ENCODE measurements at regions not wholly inside any gene's neighbourhood (a gene's known extent, or its start where the extent isn't known, plus 50 kb on each side); places are given as distances from the start of the nearest gene placed in this dataset.

DNA sequence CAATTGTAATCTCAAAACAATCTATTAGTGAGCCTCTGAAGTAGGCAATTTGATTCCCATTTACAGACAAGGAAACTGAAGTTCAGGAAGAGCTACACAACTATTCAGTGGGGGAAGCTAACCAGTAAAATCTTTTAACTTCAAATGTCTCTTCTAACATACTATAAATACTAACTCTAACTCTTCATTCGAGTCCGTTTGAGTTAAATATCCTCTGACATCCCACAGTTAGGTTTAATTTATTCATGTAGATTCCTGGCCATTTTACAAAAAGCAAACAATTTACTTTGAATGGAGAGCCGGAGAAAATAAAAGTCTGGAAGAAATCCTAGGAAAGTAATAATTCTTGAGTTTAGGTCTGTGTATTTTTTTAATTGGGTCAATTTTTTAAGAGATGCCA, 64.7 kb downstream of the HYCC1 start:
- TF ChIP-seq, protein P1, sequence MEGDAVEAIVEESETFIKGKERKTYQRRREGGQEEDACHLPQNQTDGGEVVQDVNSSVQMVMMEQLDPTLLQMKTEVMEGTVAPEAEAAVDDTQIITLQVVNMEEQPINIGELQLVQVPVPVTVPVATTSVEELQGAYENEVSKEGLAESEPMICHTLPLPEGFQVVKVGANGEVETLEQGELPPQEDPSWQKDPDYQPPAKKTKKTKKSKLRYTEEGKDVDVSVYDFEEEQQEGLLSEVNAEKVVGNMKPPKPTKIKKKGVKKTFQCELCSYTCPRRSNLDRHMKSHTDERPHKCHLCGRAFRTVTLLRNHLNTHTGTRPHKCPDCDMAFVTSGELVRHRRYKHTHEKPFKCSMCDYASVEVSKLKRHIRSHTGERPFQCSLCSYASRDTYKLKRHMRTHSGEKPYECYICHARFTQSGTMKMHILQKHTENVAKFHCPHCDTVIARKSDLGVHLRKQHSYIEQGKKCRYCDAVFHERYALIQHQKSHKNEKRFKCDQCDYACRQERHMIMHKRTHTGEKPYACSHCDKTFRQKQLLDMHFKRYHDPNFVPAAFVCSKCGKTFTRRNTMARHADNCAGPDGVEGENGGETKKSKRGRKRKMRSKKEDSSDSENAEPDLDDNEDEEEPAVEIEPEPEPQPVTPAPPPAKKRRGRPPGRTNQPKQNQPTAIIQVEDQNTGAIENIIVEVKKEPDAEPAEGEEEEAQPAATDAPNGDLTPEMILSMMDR (conservative IDR thresholded peaks at IDR 0.05; ENCODE audit: low read depth in 2 of 2): no peak
- TF ChIP-seq CREB1 (CRISPR knock-in tag; IDR thresholded peaks at IDR 0.05; ENCODE audit: low read depth): no peak
- TF ChIP-seq, protein P2, sequence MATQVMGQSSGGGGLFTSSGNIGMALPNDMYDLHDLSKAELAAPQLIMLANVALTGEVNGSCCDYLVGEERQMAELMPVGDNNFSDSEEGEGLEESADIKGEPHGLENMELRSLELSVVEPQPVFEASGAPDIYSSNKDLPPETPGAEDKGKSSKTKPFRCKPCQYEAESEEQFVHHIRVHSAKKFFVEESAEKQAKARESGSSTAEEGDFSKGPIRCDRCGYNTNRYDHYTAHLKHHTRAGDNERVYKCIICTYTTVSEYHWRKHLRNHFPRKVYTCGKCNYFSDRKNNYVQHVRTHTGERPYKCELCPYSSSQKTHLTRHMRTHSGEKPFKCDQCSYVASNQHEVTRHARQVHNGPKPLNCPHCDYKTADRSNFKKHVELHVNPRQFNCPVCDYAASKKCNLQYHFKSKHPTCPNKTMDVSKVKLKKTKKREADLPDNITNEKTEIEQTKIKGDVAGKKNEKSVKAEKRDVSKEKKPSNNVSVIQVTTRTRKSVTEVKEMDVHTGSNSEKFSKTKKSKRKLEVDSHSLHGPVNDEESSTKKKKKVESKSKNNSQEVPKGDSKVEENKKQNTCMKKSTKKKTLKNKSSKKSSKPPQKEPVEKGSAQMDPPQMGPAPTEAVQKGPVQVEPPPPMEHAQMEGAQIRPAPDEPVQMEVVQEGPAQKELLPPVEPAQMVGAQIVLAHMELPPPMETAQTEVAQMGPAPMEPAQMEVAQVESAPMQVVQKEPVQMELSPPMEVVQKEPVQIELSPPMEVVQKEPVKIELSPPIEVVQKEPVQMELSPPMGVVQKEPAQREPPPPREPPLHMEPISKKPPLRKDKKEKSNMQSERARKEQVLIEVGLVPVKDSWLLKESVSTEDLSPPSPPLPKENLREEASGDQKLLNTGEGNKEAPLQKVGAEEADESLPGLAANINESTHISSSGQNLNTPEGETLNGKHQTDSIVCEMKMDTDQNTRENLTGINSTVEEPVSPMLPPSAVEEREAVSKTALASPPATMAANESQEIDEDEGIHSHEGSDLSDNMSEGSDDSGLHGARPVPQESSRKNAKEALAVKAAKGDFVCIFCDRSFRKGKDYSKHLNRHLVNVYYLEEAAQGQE (IDR thresholded peaks at IDR 0.05; ENCODE audit: unreplicated experiment): no peak
